ENCODE measurements at regions not wholly inside any gene's neighbourhood (a gene's known extent, or its start where the extent isn't known, plus 50 kb on each side); places are given as distances from the start of the nearest gene placed in this dataset.

- no peak overlapping the region for H3K4me3 Mint-ChIP-seq
- peaks cover 16 to 51% of the 10 kb centered on the region in 2 donors for H3K27me3 Mint-ChIP-seq
- ATAC-seq, result no peak
- H3K4me1 Mint-ChIP-seq (ENCODE audit: low read depth in 2 of 2), result no peaks in the 10 kb centered on the region
- no peak overlapping the region for H3K27ac Mint-ChIP-seq
- H3K9me3 Mint-ChIP-seq, result peaks cover 10% of the 10 kb centered on the region
- peaks cover 6% of the 10 kb centered on the region for H3K36me3 Mint-ChIP-seq
- DNase-seq (ENCODE audit: low spot score), result no peak
Measured at GRCh38 chr11:95534809-95535208, 254.8 kb downstream of the FAM76B start.

GRCh38 chr11:95534226-95534625, 255.4 kb downstream of the FAM76B start:
- Mint-ChIP-seq H3K9me3 (peaks cover 10% of the 10 kb centered on the region), H3K27me3 (peaks cover 16 to 49% of the 10 kb centered on the region in 2 donors), H3K36me3 (peaks cover 6% of the 10 kb centered on the region), H3K4me3 (no peak overlapping the region), H3K4me1 (ENCODE audit: low read depth in 2 of 2) (no peaks in the 10 kb centered on the region), H3K27ac (no peak overlapping the region)
- DNase-seq (ENCODE audit: low spot score) (no peak), ATAC-seq (no peak)

- no peak for DNase-seq (ENCODE audit: low spot score)
- Mint-ChIP-seq H3K27me3 (peaks cover 22 to 52% of the 10 kb centered on the region in 2 donors), H3K27ac (no peak overlapping the region), H3K4me1 (ENCODE audit: low read depth in 2 of 2) (no peaks in the 10 kb centered on the region), H3K4me3 (no peak overlapping the region), H3K9me3 (peaks cover 10% of the 10 kb centered on the region), H3K36me3 (peaks cover 6% of the 10 kb centered on the region)
- no peak for ATAC-seq
Measured at GRCh38 chr11:95531116-95531515, 258.5 kb downstream of the FAM76B start.

- Mint-ChIP-seq H3K9me3 (no peaks in the 10 kb centered on the region), H3K27ac (no peak overlapping the region), H3K4me1 (ENCODE audit: low read depth in 2 of 2) (no peaks in the 10 kb centered on the region), H3K27me3 (peaks cover 6 to 18% of the 10 kb centered on the region in 2 donors), H3K4me3 (no peak overlapping the region), H3K36me3 (no peaks in the 10 kb centered on the region)
- ATAC-seq (no peak), DNase-seq (ENCODE audit: low spot score) (no peak)
Measured at GRCh38 chr11:95524314-95525036, 265.1 kb downstream of the FAM76B start.

GRCh38 chr11:95522874-95523273, 266.7 kb downstream of the FAM76B start:
- ATAC-seq (no peak), DNase-seq (ENCODE audit: low spot score) (no peak)
- H3K4me3 Mint-ChIP-seq, result no peak overlapping the region
- no peak overlapping the region for H3K27ac Mint-ChIP-seq
- no peaks in the 10 kb centered on the region for H3K36me3 Mint-ChIP-seq
- H3K4me1 Mint-ChIP-seq (ENCODE audit: low read depth in 2 of 2), result no peaks in the 10 kb centered on the region
- no peaks in the 10 kb centered on the region for H3K9me3 Mint-ChIP-seq
- H3K27me3 Mint-ChIP-seq, result peaks cover 3 to 7% of the 10 kb centered on the region in 2 donors

- H3K4me1 Mint-ChIP-seq (ENCODE audit: low read depth in 2 of 2), result no peaks in the 10 kb centered on the region
- H3K27ac Mint-ChIP-seq, result no peak overlapping the region
- no peaks in the 10 kb centered on the region for H3K36me3 Mint-ChIP-seq
- peaks cover 5 to 8% of the 10 kb centered on the region in 2 donors for H3K27me3 Mint-ChIP-seq
- DNase-seq (ENCODE audit: low spot score) (no peak), ATAC-seq (no peak)
- no peak overlapping the region for H3K4me3 Mint-ChIP-seq
- H3K9me3 Mint-ChIP-seq, result no peaks in the 10 kb centered on the region
Measured at GRCh38 chr11:95521862-95522261, 267.7 kb downstream of the FAM76B start.

- no peak overlapping the region for H3K27ac Mint-ChIP-seq
- peaks cover 7 to 12% of the 10 kb centered on the region in 2 donors for H3K27me3 Mint-ChIP-seq
- no peak for DNase-seq (ENCODE audit: low spot score)
- H3K9me3 Mint-ChIP-seq, result no peaks in the 10 kb centered on the region
- H3K36me3 Mint-ChIP-seq, result no peaks in the 10 kb centered on the region
- H3K4me1 Mint-ChIP-seq (ENCODE audit: low read depth in 2 of 2), result no peaks in the 10 kb centered on the region
- ATAC-seq, result no peak
- no peak overlapping the region for H3K4me3 Mint-ChIP-seq
Measured at GRCh38 chr11:95521133-95521542, 268.4 kb downstream of the FAM76B start.

- Mint-ChIP-seq H3K27me3 (peaks cover 7 to 15% of the 10 kb centered on the region in 2 donors), H3K36me3 (no peaks in the 10 kb centered on the region), H3K9me3 (no peaks in the 10 kb centered on the region), H3K27ac (no peak overlapping the region), H3K4me3 (no peak overlapping the region), H3K4me1 (ENCODE audit: low read depth in 2 of 2) (no peaks in the 10 kb centered on the region)
- DNase-seq (ENCODE audit: low spot score) (no peak), ATAC-seq (no peak)
Measured at GRCh38 chr11:95520369-95521132, 269.0 kb downstream of the FAM76B start.

GRCh38 chr11:95519912-95520311, 269.7 kb downstream of the FAM76B start:
- Mint-ChIP-seq H3K4me1 (ENCODE audit: low read depth in 2 of 2) (no peaks in the 10 kb centered on the region), H3K27ac (no peak overlapping the region), H3K36me3 (no peaks in the 10 kb centered on the region), H3K9me3 (no peaks in the 10 kb centered on the region), H3K4me3 (no peak overlapping the region), H3K27me3 (peaks cover 7 to 17% of the 10 kb centered on the region in 2 donors)
- DNase-seq (ENCODE audit: low spot score) (no peak), ATAC-seq (no peak)

GRCh38 chr11:95517453-95517852, 272.1 kb downstream of the FAM76B start:
- Mint-ChIP-seq H3K9me3 (no peaks in the 10 kb centered on the region), H3K36me3 (no peaks in the 10 kb centered on the region), H3K4me3 (no peak overlapping the region), H3K27me3 (peaks cover 10 to 23% of the 10 kb centered on the region in 2 donors), H3K4me1 (ENCODE audit: low read depth in 2 of 2) (no peaks in the 10 kb centered on the region), H3K27ac (no peak overlapping the region)
- ATAC-seq (no peak), DNase-seq (ENCODE audit: low spot score) (no peak)

GRCh38 chr11:95516786-95517185, 272.8 kb downstream of the FAM76B start:
- Mint-ChIP-seq H3K4me3 (no peak overlapping the region), H3K27ac (no peak overlapping the region), H3K4me1 (ENCODE audit: low read depth in 2 of 2) (no peaks in the 10 kb centered on the region), H3K36me3 (no peaks in the 10 kb centered on the region), H3K9me3 (no peaks in the 10 kb centered on the region), H3K27me3 (peaks cover 10 to 25% of the 10 kb centered on the region in 2 donors)
- DNase-seq (ENCODE audit: low spot score) (no peak), ATAC-seq (no peak)

GRCh38 chr11:95516175-95516574, 273.4 kb downstream of the FAM76B start:
- no peaks in the 10 kb centered on the region for H3K9me3 Mint-ChIP-seq
- no peak overlapping the region for H3K27ac Mint-ChIP-seq
- H3K4me3 Mint-ChIP-seq, result no peak overlapping the region
- DNase-seq (ENCODE audit: low spot score), result no peak
- H3K4me1 Mint-ChIP-seq (ENCODE audit: low read depth in 2 of 2), result no peaks in the 10 kb centered on the region
- peaks cover 11 to 32% of the 10 kb centered on the region in 2 donors for H3K27me3 Mint-ChIP-seq
- H3K36me3 Mint-ChIP-seq, result no peaks in the 10 kb centered on the region
- no peak for ATAC-seq

- Mint-ChIP-seq H3K9me3 (no peaks in the 10 kb centered on the region), H3K4me1 (ENCODE audit: low read depth in 2 of 2) (no peaks in the 10 kb centered on the region), H3K27me3 (peaks cover 17 to 39% of the 10 kb centered on the region in 2 donors), H3K4me3 (no peak overlapping the region), H3K36me3 (no peaks in the 10 kb centered on the region), H3K27ac (no peak overlapping the region)
- DNase-seq (ENCODE audit: low spot score), result no peak
- no peak for ATAC-seq
Measured at GRCh38 chr11:95515371-95515770, 274.2 kb downstream of the FAM76B start.

- ATAC-seq (no peak), DNase-seq (ENCODE audit: low spot score) (no peak)
- Mint-ChIP-seq H3K9me3 (no peaks in the 10 kb centered on the region), H3K27ac (no peak overlapping the region), H3K4me1 (ENCODE audit: low read depth in 2 of 2) (no peaks in the 10 kb centered on the region), H3K27me3 (peaks cover 22 to 43% of the 10 kb centered on the region in 2 donors), H3K4me3 (no peak overlapping the region), H3K36me3 (no peaks in the 10 kb centered on the region)
Measured at GRCh38 chr11:95514416-95515110, 275.0 kb downstream of the FAM76B start.

Measured in natural killer cell treated with Interleukin-12 subunit alpha and Interleukin-12 subunit beta and Interleukin-15 and Interleukin-18, amount 100 ng/mL, for 72 hours (primary cell).